ENCODE measurements at regions not wholly inside any gene's neighbourhood (a gene's known extent, or its start where the extent isn't known, plus 50 kb on each side); places are given as distances from the start of the nearest gene placed in this dataset.

- TF ChIP-seq, protein P1, sequence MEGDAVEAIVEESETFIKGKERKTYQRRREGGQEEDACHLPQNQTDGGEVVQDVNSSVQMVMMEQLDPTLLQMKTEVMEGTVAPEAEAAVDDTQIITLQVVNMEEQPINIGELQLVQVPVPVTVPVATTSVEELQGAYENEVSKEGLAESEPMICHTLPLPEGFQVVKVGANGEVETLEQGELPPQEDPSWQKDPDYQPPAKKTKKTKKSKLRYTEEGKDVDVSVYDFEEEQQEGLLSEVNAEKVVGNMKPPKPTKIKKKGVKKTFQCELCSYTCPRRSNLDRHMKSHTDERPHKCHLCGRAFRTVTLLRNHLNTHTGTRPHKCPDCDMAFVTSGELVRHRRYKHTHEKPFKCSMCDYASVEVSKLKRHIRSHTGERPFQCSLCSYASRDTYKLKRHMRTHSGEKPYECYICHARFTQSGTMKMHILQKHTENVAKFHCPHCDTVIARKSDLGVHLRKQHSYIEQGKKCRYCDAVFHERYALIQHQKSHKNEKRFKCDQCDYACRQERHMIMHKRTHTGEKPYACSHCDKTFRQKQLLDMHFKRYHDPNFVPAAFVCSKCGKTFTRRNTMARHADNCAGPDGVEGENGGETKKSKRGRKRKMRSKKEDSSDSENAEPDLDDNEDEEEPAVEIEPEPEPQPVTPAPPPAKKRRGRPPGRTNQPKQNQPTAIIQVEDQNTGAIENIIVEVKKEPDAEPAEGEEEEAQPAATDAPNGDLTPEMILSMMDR (IDR thresholded peaks at IDR 0.05 in 8 of 11, conservative IDR thresholded peaks at IDR 0.05 in 3 of 11) = no peak
- TF ChIP-seq POLR2A (IDR thresholded peaks at IDR 0.05) = no peak
Measured at GRCh38 chr19:30093966-30094755, 152.1 kb downstream of the URI1 start.
